WTC11 (cell line): ENCODE measurements at regions not wholly inside any gene's neighbourhood (a gene's known extent, or its start where the extent isn't known, plus 50 kb on each side); places are given as distances from the start of the nearest gene placed in this dataset.

Source experiments
- AR ChIP-seq: fragments of 250-450 bp; sonication (Bioruptor Pico); IDR thresholded peaks from 2 replicates; pipeline ENCODE4 v1.9.0; 2021; ENCODE audit warnings: mild to moderate bottlenecking
- CTCF ChIP-seq: fragments of 200-600 bp; IDR thresholded peaks from 2 replicates; pipeline ENCODE4 v1.8.0; 2022; ENCODE audit warnings: antibody characterized with exemption
- ESRRA ChIP-seq: sonication (generic); formaldehyde crosslinking; IDR thresholded peaks from 2 replicates; pipeline ENCODE4 v1.8.1; 2022; ENCODE audit warnings: mild to moderate bottlenecking, missing genetic modification reagents, borderline replicate concordance
- JUN ChIP-seq: sonication (generic); formaldehyde crosslinking; IDR thresholded peaks from 2 replicates; pipeline ENCODE4 v1.8.0; 2023; ENCODE audit warnings: mild to moderate bottlenecking, missing genetic modification reagents
- NFYB ChIP-seq: sonication (generic); formaldehyde crosslinking; conservative IDR thresholded peaks from 2 replicates; pipeline ENCODE4 v1.8.0; 2022; ENCODE audit warnings: low read depth, missing genetic modification reagents
- PRDM15 ChIP-seq: sonication (generic); formaldehyde crosslinking; IDR thresholded peaks from 2 replicates; pipeline ENCODE4 v1.8.0; 2022; ENCODE audit warnings: missing genetic modification reagents
- RORB ChIP-seq: fragments of 250-450 bp; sonication (Bioruptor Pico); IDR thresholded peaks from 2 replicates; pipeline ENCODE4 v1.9.0; 2021; ENCODE audit warnings: mild to moderate bottlenecking
- SP1 ChIP-seq: sonication (generic); formaldehyde crosslinking; conservative IDR thresholded peaks from 2 replicates; pipeline ENCODE4 v1.8.1; 2022; ENCODE audit warnings: missing genetic modification reagents
- TEAD4 ChIP-seq: sonication (generic); formaldehyde crosslinking; IDR thresholded peaks from 2 replicates; pipeline ENCODE4 v1.8.0; 2022; ENCODE audit warnings: mild to moderate bottlenecking, missing genetic modification reagents
- TP53 ChIP-seq: sonication (generic); formaldehyde crosslinking; IDR thresholded peaks from 2 replicates; pipeline ENCODE4 v1.8.1; 2023; ENCODE audit warnings: mild to moderate bottlenecking, missing genetic modification reagents
- ZMAT4 ChIP-seq: fragments of 250-450 bp; sonication (Bioruptor Pico); IDR thresholded peaks from 2 replicates; pipeline ENCODE4 v1.9.0; 2021; ENCODE audit warnings: mild to moderate bottlenecking
- ZNF263 ChIP-seq: sonication (generic); formaldehyde crosslinking; IDR thresholded peaks from 2 replicates; pipeline ENCODE4 v1.8.1; 2022; ENCODE audit warnings: low read depth, mild to moderate bottlenecking, moderate library complexity, missing genetic modification reagents

- TF ChIP-seq RORB (CRISPR knock-in tag) (no peak), ZMAT4 (CRISPR knock-in tag) (no peak), ZNF263 (CRISPR knock-in tag) (no peak), AR (CRISPR knock-in tag) (no peak), TP53 (CRISPR knock-in tag) (no peak), ESRRA (no peak), CTCF (no peak), TEAD4 (CRISPR knock-in tag) (no peak), PRDM15 (CRISPR knock-in tag) (no peak), NFYB (CRISPR knock-in tag) (no peak), JUN (CRISPR knock-in tag) (no peak), SP1 (no peak)
Observed at GRCh38 chr9:103660830-103661229, 433.3 kb upstream of the SMC2 start.
